Superior temporal gyrus (tissue), 1 donor: ENCODE measurements at regions not wholly inside any gene's neighbourhood (a gene's known extent, or its start where the extent isn't known, plus 50 kb on each side); places are given as distances from the start of the nearest gene placed in this dataset.
"Not testable (repeated sequence)": the region's sequence is repeated elsewhere in the genome, so short reads cannot be mapped to it uniquely, and the experiment has no call there.

ENCODE experiments used
- DNase-seq: peaks from one replicate; pipeline ENCODE4 v3.0.0-alpha.2; 2016; ENCODE audit errors: extremely low spot score

DNA sequence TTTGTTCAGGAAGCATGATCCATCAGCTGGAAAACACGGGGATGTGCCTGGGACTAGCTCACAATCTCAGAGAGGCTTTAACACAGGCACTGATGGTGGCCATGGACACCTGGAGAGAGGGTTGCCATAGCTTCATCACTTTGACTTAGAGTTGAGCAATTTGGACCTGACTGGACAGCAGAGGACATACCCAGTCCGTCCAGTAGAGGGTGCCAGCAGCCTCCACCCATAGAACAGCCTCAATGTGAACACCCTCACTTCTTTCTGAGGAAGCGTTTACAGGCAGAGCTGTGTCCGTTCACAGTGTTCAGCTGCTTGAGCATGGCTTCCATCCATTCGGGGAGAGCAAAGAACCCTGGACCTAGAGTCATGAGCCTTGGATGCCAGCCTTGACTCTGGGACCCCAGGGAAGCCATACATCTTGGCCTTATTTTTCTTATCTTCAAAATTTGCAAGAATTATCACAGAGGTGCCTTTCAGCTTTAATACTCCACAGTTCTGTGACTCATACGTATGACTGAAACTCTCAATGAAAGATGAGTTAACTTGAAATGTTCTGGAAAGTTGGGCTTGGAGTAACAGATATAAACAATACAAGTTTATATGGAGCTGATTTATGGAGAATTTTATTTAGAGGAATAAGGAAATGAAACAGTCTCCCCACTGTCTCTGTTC is 302.9 kb upstream of the PODXL start:
- peak; percentile 76 for DNase-seq

DNA sequence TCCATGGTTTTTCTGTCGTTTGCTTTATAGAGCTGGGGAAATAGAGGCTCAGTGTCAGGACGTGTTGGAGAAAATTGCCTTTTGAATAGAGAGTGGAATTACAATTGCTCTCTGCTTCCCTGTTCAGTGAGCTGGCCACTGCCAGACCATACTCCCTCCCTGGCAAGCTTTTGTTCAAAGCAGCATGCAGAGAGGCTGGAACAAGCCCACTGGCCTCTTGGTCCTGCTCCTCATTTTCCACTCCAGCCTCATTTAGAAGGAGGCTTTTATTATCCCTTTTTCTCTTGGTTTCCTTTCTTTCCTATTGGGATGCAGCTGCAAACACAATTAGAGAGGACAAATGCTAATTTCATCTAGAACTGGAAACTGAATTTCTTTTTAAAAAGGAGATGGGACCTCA is 302.2 kb upstream of the PODXL start:
- no peak for DNase-seq

DNA sequence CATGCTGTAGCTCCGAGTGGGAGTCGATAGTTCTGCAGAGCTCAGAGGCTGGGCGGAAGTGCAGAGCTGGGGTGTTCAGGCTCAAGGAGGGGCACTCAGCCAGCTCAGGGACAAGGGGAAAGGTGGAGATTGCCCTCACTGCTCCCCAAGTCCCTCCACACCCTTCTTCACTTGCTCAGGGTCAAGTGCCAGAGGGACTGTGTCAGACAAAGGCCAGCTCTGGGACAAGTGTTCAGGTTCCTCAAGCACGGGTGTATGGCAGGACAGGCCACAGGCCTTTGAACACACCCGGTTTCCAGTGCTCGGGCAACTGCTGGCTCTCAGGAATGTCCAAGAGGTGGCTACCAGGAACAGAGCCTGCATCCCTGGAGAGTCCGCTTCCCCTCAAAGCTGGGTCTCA is 293.0 kb upstream of the PODXL start:
- no peak for DNase-seq

DNA sequence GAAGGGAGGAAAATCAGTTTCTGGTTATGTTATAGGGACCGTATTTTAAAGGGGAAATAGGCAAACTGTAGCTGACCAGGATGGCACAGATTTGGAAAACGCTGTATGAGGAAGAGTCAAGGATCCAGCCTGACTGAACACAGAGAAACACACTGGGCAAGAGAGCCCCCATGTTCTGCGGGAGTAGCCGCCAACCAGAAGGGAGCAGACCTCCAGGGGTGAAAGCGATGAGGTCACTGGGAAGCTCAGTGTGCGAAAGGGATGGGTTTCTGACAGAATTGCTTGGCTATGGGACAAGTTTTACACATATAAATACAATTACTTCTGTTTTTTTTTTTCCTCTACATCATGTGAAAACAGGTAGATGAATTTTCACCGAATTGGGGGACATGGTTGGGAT is 291.6 kb upstream of the PODXL start:
- no peak for DNase-seq

DNA sequence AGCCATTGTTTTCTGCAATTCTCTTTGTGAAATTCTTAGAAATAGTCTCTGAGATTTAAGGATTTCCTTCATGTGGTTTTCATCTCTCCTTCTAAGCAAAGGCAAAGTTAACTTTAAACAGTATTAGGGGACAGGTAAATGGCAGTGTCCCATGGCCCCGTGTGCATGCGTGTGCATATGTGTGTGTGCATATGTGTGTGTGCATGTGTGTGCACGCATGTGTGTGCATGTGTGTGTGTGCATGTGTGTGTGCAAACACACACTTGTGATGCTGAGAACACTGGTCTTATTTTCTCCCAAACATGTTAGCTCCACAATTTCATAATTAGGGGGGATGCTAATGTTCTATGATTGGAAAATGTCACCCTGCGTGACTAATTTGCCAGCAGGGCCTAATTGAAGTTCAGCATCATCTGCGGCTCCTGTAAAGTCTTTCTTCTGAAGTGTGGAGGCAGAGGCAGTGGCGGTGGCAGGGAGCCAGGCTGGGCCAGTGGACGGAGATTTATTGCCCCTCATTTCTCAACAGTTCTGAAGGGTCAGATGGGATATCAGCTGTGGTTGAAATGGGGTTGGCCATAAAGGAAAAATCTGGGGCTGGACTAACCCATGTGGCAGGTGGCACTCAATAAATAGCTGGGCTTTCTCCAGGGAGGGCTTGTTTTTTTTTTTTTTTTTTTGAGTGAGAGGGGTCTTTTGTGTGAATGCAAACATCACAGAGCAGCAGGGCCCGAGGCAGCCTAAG is 289.3 kb upstream of the PODXL start:
- no peak for DNase-seq

DNA sequence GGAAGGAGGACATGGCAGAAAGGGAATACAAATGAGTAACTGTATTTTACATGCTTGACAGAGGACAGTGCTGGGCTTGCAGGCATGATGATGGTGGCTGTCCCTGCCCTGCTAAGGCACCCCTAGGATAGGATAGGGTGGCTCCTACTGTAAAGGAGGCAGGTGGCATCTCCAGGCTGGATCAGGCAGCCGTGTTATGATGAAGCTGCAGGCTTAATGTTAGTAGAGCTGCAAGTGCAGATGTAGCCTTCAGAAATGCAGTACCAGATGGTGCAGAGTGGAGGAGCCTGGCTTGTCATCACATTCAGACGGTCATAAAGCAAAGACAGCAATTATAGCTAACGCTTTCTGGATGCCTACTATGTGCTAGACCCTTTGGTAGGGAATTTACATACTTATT is 287.9 kb upstream of the PODXL start:
- DNase-seq: no peak

DNA sequence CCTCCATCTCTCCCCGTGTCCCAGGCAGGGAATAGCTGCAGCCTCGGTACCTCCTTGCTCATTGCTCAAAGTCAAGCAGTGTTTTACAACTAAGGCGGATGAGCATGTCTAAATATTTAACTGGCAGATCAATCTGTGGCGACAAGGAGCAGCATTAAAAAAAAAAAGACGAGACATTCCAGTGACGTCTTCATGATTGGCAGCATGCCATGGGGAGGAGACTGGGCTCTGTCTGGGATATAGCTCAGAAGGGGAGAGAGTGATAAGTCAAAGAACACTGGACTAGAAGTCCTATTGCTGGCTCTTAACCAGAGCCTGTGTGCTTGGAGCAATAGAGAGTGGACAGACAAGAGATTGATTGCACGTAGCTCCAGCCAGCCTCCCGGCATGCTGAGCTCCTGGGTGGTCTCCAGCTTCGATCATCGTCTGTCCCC is 287.5 kb upstream of the PODXL start:
- DNase-seq: no peak

DNA sequence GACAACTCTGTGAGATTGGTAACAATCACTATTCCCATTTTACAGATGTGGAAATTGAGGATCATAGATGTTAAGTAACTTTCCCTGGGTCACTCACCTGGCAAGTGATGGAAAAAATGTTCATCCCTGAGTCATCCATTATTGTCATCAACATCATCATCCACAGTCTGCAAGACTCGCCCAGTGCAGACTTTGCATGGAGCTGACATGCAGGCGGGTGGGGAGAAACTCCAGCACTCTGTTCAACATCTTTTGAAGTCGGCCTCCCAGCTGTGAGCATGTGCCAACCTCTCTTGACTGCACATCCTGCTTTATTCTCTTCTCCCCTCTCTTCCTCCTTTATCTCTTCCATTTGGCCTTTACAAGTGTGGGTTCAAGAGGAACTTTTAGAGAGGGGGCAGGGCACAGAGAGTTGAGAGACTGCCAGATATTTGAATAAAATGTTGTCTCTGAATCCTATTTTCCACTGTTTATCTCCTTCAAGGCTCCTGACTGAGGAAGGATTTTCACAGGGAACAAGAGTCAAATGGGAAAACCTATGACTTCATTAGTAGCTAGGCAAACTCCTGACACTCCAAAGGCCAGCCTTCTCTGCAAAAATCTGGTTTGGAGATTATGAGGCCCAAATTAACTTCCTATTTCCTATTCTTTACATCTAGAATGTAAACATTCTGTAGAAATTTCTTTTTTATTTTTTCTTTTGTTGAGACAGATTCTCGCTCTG is 283.7 kb upstream of the PODXL start:
- DNase-seq: no peak

DNA sequence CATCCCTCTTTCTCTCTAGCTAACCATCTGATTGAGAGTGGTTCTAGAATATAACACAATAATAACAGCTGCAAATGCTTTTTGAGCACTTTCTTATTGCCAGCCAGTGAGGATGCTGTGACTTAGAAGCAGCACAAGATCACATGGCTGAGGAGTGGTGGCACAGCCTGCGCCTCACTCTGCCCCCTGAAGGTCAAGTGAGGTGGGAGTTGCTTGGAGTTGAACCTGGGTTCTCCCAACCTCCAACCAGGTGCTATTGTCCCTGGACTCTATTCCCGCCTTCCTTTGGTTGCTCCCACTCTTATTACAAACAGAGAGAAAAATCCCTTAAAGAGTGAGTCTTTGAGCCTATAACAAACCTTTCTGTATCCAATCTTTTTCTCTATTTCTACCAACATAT is 280.3 kb upstream of the PODXL start:
- DNase-seq: no peak

DNA sequence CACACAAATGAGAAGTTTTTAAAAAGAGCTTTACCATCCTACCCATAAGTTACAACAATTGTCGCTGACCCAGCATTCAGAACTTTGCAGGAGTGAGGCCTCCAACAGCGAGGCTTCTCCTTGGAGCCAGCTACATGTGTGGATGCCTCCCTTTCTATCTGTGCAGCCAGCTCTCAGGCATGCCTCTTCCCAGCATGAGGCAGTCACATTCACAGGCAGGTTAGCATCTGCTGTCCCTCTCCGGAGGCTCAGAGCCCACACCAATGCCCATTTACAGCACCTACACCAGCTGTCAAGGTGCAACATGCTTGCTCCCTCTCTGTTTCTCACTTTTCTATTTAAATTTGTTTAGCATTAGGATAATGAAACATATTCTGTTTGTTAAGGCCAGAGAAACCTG is 278.7 kb upstream of the PODXL start:
- DNase-seq: no peak

DNA sequence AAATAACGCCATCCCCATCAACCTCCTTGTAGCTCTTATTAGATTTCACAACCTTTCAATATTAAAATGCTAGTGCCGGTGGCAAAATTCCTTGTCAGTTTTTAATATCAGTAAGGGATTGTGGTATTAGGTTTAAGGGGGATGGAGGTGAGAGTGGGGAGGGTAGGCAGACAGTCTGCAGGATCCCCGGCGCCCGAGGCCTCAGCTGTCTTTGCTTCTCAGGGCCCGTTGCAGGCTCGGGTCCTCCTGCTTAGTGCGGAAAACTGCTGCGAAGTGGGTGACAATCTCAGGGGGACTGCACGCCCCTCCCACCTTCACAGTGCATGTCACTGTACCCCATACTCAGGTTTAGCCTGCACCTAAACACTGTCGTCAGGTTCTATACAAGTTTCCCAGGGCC is 274.3 kb upstream of the PODXL start:
- no peak for DNase-seq

DNA sequence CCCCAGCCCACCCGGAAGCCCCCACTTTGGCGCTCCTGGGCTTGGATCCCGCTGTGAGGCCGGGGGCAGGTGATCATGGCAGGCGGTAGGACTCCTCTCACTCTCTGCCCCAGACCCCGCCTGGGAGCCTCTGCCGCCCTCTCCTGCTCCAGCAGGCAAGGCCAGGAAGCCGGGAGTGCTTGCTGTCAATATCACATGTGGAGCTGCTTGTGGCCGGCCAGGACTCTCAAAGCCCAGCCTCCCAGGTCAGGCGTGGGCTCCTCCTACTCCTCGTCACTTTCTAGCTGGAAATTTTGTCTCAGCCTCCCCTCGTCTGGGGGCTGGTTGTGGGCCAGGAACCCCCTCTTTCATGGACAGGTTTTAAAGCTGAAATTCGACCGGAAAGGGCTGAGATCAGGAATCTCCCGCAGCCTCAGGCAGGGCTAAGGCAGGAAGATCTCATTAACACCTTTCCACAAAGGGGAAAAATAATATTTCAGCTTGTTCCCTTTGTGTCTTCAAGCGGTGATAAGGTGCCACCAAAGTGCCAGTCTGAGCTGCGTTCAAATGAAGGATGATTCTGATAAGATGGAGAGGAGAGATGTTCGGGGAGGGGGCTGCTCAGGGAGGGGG is 273.6 kb upstream of the PODXL start:
- no peak for DNase-seq

DNA sequence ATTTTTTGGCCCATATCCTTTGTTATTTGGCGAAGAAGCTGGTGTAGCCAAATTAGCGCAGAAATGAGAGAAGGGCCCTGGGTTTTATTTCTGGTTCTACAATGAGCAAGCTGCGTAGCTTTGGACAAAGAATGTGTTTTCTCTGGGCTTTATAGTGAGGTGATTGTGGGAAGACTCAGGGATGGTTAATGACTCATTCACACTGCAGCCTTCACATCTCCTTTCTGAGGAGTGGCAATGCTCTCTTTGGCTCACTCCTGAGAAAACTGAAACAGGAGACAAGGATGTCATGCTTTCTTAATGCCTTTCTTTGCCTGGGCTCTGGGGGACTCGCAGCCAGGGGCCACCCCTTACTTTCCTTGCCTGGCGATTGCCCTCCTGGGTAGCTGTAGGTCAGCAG is 271.0 kb upstream of the PODXL start:
- peak; percentile 21 for DNase-seq

DNA sequence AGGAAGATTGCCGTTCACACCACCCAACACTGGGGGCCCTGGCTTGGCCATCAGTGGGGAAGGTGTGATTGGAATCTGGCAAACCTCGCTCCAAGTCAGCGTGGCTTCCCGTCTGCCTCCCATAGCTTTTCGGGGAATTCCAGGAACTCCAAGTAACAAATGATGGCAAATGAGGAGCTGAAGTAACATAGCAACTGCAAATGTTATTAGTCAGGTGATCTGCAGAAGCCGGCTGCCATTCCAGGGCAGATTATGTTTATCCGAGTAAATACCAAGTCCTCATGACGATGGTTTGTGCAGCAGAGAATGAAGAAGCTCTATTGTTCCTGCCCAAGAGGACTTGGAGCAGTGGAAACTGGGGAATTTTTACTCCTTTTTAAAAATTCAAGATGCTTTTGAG is 270.5 kb upstream of the PODXL start:
- peak; percentile 13 for DNase-seq

DNA sequence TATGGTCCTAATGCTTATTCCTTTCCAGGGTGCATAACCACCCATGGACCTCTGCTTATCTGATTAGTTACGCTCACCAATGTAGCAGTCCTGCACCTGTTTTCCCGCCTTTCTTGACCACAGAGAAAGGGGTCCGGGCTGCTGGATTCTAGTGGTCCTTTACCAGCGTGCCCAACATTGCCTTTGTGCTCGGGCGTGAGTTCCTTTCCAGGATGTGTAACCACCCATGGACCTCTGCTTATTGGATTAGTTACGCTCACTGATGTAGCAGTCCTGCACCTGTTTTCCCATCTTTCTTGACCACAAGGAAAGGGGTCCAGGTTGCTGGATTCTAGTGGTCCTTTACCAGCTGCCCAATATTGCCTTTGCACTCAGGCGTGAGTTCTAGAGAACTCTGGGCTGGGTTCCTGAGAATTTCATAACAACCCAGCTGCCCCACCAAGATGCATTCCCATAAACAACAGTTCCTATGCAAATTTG is 267.6 kb upstream of the PODXL start:
- DNase-seq: not testable (repeated sequence)

DNA sequence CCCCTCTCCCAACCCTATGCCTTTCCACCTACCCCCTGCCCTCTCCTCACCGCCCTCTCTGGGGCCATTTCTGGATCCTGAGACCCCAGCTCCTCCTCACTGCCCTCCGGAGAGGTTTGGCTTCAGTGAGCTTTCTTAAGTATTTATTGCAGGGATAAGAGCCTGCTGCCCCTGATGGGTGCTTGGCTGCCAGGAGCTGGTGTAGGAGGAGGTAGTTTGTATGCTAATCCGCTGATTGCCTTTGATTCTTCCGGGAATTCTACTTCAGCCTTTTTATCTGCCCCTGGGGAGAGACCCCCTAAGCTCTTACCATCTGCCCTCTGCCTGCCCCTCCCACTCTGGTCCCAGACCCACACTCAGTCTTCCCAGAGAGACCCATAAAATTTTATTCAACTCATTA is 263.5 kb upstream of the PODXL start:
- DNase-seq: no peak

DNA sequence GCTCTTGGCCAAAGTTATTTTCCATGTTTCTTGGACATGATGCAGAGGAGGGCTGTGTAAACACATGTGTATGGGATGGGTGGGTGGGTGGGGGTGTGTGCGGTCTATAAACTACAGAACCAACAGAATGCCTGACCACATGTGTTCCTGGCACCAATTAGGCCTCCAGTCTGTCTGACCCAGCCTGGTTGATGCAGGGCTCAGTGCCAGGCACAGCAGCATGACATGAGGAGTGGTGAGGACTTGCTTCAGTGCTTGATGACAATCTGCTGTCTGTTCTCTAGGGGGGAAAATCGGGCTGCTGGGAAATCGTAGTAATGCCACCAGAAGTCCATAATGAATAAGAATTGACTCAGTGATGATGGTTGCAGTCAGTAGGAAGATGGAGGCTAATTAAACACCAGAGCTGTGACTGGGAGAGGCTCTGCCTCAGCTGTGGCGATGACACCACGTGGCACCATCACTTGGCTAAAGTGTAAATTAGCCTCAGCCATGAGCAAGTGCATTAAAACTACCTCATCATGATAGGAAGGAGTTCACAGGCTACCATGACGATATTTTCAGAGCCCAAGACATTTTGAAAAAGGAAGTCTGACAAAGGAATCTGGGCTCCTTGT is 260.1 kb upstream of the PODXL start:
- no peak for DNase-seq

DNA sequence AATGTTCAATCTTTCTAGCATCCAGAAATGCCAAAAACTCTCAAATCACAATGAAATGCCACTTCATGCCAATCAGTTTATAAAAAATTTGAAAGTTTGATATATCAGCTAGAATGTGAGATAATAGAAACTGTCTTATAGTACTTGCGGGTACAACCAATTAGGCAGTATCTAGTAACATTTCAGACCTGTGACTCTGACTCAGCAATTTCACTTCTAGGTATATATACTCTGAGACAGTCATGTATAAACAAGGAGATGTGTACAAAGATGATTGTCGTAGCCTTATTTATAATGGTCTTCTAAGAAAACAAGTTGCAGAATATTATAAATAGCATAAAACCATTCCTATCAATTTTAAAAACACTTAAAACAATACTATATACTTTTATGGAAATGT is 252.3 kb upstream of the PODXL start:
- DNase-seq: no peak

DNA sequence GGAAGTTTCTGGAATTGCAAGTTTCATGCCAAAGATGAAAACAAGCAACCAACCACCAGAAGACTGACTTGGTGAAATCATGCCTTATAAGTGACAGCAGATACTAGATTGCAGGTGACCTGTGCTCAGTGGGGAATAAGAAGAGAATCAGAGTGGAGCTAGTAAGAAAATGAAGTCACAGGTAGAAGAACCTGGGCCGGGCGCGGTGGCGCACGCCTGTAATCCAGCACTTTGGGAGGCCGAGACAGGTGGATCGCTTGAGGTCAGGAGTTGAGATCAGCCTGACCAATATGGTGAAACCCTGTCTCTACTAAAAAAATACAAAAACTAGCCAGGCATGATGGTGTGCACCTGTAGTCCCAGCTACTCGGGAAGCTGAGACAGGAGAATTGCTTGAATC is 251.7 kb upstream of the PODXL start:
- not testable (repeated sequence) for DNase-seq

DNA sequence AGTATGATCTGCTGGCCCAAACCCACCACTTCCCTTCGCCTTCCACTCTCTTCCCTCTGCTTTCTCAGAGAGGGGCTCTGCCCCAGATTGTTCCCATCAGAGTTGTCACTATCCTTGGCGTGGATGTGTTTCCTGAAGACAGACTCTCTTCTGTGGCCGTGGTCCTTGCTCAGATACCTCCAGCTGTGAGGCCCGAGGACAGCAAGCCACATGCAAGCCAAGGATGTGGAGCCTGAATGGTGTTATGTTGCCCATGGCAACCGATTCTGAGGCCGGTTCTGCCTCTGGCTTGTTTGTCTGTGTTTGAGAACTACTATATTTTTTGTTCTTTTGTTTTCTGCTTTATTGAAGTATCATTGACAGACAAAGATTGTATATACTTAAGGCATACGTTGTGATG is 247.4 kb upstream of the PODXL start:
- DNase-seq: no peak

DNA sequence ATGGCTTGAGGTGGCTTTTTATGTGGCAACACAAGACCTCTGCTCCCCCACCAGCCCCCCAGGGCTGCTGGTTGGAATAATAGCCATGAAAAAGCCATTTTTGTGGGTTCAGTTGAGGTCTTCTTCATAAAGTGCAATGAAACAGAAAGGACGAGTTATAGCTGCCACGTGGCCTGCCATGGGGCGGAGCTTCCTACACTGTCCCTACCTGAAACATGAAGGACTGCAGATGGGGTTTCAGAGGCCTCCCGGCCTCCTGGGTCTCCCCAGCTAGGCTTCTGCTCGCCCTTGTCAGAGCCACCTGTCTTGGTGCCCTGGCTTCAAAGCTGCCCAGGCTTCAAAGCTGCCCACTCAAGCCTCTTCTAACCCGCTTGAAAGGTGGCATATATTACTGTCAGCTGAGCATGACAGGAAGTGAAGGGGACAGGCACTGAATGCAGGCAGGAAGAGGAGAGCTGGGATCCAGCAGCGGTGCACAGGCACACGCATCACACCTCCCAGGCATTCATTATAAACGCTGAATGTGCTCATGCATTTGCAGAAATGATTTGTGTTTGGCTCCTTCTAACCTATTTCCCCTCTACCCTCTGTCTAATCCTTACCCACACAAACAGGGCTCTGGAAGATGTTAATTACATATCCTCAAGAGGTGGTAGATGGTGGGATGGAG is 245.9 kb upstream of the PODXL start:
- no peak for DNase-seq
